ENCODE measurements at regions not wholly inside any gene's neighbourhood (a gene's known extent, or its start where the extent isn't known, plus 50 kb on each side); places are given as distances from the start of the nearest gene placed in this dataset.

GRCh38 chr3:154482507-154482906 is 52.5 kb upstream of the GPR149 start:
- Histone ChIP-seq H3K27me3 (peaks cover 0 to 6% (median 0%) of the 10 kb centered on the region in 7 donors), H3K36me3 (no peaks in the 10 kb centered on the region), H3K9me3 (peaks cover 0 to 7% (median 0%) of the 10 kb centered on the region in 11 donors), H3K4me3 (no peak overlapping the region), H3K27ac (no peak overlapping the region), H3K4me1 (no peaks in the 10 kb centered on the region)
- TF ChIP-seq, protein P1, sequence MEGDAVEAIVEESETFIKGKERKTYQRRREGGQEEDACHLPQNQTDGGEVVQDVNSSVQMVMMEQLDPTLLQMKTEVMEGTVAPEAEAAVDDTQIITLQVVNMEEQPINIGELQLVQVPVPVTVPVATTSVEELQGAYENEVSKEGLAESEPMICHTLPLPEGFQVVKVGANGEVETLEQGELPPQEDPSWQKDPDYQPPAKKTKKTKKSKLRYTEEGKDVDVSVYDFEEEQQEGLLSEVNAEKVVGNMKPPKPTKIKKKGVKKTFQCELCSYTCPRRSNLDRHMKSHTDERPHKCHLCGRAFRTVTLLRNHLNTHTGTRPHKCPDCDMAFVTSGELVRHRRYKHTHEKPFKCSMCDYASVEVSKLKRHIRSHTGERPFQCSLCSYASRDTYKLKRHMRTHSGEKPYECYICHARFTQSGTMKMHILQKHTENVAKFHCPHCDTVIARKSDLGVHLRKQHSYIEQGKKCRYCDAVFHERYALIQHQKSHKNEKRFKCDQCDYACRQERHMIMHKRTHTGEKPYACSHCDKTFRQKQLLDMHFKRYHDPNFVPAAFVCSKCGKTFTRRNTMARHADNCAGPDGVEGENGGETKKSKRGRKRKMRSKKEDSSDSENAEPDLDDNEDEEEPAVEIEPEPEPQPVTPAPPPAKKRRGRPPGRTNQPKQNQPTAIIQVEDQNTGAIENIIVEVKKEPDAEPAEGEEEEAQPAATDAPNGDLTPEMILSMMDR (IDR thresholded peaks at IDR 0.05) = no peak
- DNase-seq (no peak), ATAC-seq (no peak)
- intact Hi-C loops (cut with DNase I) = no loop called here
- 64 to 69% methylated on average over 3 of the region's 3 CpGs for WGBS, 2 donors

GRCh38 chr3:154480033-154480432 is 50.0 kb upstream of the GPR149 start:
- H3K27ac ChIP-seq = no peak overlapping the region
- H3K4me3 ChIP-seq = no peak overlapping the region
- no peaks in the 10 kb centered on the region for H3K4me1 ChIP-seq
- no peaks in the 10 kb centered on the region for H3K36me3 ChIP-seq
- H3K27me3 ChIP-seq = no peaks in the 10 kb centered on the region
- intact Hi-C loops (cut with DNase I) = no loop called here
- TF ChIP-seq, protein P1 (IDR thresholded peaks at IDR 0.05) = no peak
- no peak for ATAC-seq
- DNase-seq = no peak
- H3K9me3 ChIP-seq = peaks cover 0 to 7% (median 0%) of the 10 kb centered on the region in 11 donors
- WGBS, 2 donors = 92 to 93% methylated on average over 4 of the region's 4 CpGs
